CD4-positive, alpha-beta T cell (primary cell): ENCODE measurements at regions not wholly inside any gene's neighbourhood (a gene's known extent, or its start where the extent isn't known, plus 50 kb on each side); places are given as distances from the start of the nearest gene placed in this dataset.

ENCODE experiments used
- ATAC-seq: fragments of 200-7000 bp; cut with Tn5 transposase; one replicate; pipeline ENCODE4 v1.10.0; 2022; ENCODE audit warnings: mild to moderate bottlenecking; ENCODE audit not compliant: poor library complexity
- CTCF ChIA-PET: fragments of 350-600 bp; sonication (Branson Sonifier 250); formaldehyde crosslinking; loops from one replicate; lab custom pipeline; 2021; ENCODE audit warnings: antibody characterized with exemption, inconsistent platforms; lab: Charles Lee
- POLR2A ChIA-PET: fragments of 350-600 bp; sonication (Branson Sonifier 250); formaldehyde crosslinking; loops from one replicate; lab custom pipeline; 2021; ENCODE audit warnings: antibody characterized with exemption, inconsistent platforms; lab: Charles Lee
- DNase-seq, 14 experiments: peaks; one replicate each; pipeline ENCODE4 v3.0.0-alpha.2; 2013 to 2020; ENCODE audit warnings: mixed read lengths in 2 of 14
- H3K27ac ChIP-seq, 2 donors: one replicate each; pipeline versions ENCODE4 v1.5.1 to v1.7.0; 2013; ENCODE audit warnings: low read length in 2 of 2, low read depth in 1 of 2, mild to moderate bottlenecking in 1 of 2
- H3K27me3 ChIP-seq, 2 experiments: 1 replicate in 1 of 2; 2 replicates in 1 of 2; pipeline versions ENCODE4 v1.6.1 to v1.7.0; 2013; ENCODE audit warnings: low read length in 2 of 2, control low read depth in 1 of 2, mild to moderate bottlenecking in 1 of 2, moderate library complexity in 1 of 2; ENCODE audit not compliant: insufficient read depth in 2 of 2, control insufficient read depth in 1 of 2
- H3K36me3 ChIP-seq: one replicate; pipeline ENCODE4 v1.6.1; 2013; ENCODE audit warnings: low read length, control low read depth; ENCODE audit not compliant: insufficient read depth
- H3K4me1 ChIP-seq: one replicate; pipeline ENCODE4 v1.6.1; 2013; ENCODE audit warnings: low read length, control low read depth; ENCODE audit not compliant: insufficient read depth
- H3K4me3 ChIP-seq: one replicate; pipeline ENCODE4 v1.5.1; 2013; ENCODE audit warnings: mild to moderate bottlenecking, low read length, moderate library complexity
- H3K9me3 ChIP-seq, 2 experiments: 1 replicate in 1 of 2; 2 replicates in 1 of 2; pipeline versions ENCODE4 v1.6.1 to v1.7.0; 2013; ENCODE audit warnings: low read length in 2 of 2, mild to moderate bottlenecking in 2 of 2, control low read depth in 1 of 2, moderate library complexity in 1 of 2; ENCODE audit not compliant: control insufficient read depth in 1 of 2, insufficient read depth in 1 of 2
- H3K27ac Mint-ChIP-seq: one replicate; pipeline ENCODE4 v1.8.0; 2020; ENCODE audit warnings: mixed read lengths
- H3K27me3 Mint-ChIP-seq: one replicate; pipeline ENCODE4 v1.8.0; 2021; ENCODE audit warnings: mixed read lengths
- H3K36me3 Mint-ChIP-seq: one replicate; pipeline ENCODE4 v1.8.0; 2021; ENCODE audit warnings: low read depth, mixed read lengths
- H3K4me1 Mint-ChIP-seq: one replicate; pipeline ENCODE4 v1.8.0; 2021; ENCODE audit warnings: low read depth, mixed read lengths
- H3K4me3 Mint-ChIP-seq: one replicate; pipeline ENCODE4 v1.8.0; 2020; ENCODE audit warnings: mild to moderate bottlenecking, mixed read lengths
- H3K9me3 Mint-ChIP-seq: one replicate; pipeline ENCODE4 v1.8.0; 2020; ENCODE audit warnings: mixed read lengths
- intact Hi-C, 2 experiments: fragments of 100-400 bp; cut with DNase I in 1 of 2; cut with micrococcal nuclease in 1 of 2; formaldehyde crosslinking; loops; one replicate each; pipeline versions ENCODE4 v1.15.1 to v1.9.0; 2023 to 2025; cut with DNase I, micrococcal nuclease
- TF ChIP-seq, protein P1 (sequence below): fragments of 200-600 bp; IDR thresholded peaks from one replicate; pipeline ENCODE4 v1.8.0; 2022; ENCODE audit warnings: antibody characterized with exemption, mild to moderate bottlenecking

DNA sequence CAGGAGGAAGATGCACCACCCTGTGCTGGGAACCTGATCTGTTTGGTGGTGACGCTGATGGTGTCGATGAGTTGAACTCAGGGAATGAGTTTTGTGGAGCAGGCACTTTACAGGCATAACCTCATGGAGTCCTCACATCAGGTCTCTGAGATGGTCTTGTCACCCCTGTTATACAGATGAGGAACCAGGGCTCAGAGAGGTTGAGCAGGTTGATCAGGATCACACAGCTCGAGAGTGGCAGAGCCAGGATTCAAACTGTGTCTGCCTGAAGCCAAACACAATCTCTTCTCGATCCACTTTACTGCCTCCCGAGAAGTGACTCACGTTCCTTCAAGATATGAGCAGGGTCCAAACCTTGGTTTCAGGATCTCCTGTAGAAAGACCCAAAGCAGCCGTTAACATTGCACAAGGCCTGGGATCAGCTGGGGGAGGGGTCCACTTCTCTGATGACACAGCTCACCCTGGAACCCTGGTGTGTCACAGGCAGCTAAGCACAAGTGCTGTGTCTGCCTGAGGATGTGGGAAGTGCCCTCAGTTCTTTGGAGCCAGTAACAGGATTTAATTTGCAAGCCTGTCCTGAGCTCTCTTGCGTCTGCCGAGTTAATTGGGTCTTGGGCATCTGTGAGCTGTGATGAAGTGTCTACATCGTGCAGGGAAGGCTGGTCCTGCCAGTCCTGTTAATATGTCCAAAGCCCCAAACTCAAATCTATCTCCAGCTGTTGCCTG lies 65.4 kb upstream of the STUM start:
- Mint-ChIP-seq H3K4me3 (no peak overlapping the region), H3K27me3 (peaks cover 54% of the 10 kb centered on the region), H3K4me1 (peaks cover 23% of the 10 kb centered on the region), H3K27ac (no peak overlapping the region), H3K9me3 (no peaks in the 10 kb centered on the region), H3K36me3 (no peaks in the 10 kb centered on the region)
- Histone ChIP-seq H3K36me3 (no peaks in the 10 kb centered on the region), H3K27me3 (peaks cover 16% of the 10 kb centered on the region in 2 experiments), H3K4me3 (no peak overlapping the region), H3K27ac (no peak overlapping the region), H3K4me1 (peaks cover 9% of the 10 kb centered on the region), H3K9me3 (peaks cover 0 to 7% of the 10 kb centered on the region in 2 experiments)
- POLR2A ChIA-PET: interaction anchor here (0.6 kb wide), 1 partner anchor 57 kb away, joined by 3 read pairs; no protein-coding TSS in a partner anchor
- intact Hi-C loops: no loop called here
- DNase-seq (no peak), ATAC-seq (no peak)
- TF ChIP-seq, protein P1, sequence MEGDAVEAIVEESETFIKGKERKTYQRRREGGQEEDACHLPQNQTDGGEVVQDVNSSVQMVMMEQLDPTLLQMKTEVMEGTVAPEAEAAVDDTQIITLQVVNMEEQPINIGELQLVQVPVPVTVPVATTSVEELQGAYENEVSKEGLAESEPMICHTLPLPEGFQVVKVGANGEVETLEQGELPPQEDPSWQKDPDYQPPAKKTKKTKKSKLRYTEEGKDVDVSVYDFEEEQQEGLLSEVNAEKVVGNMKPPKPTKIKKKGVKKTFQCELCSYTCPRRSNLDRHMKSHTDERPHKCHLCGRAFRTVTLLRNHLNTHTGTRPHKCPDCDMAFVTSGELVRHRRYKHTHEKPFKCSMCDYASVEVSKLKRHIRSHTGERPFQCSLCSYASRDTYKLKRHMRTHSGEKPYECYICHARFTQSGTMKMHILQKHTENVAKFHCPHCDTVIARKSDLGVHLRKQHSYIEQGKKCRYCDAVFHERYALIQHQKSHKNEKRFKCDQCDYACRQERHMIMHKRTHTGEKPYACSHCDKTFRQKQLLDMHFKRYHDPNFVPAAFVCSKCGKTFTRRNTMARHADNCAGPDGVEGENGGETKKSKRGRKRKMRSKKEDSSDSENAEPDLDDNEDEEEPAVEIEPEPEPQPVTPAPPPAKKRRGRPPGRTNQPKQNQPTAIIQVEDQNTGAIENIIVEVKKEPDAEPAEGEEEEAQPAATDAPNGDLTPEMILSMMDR: no peak
- CTCF ChIA-PET: no interaction called here

DNA sequence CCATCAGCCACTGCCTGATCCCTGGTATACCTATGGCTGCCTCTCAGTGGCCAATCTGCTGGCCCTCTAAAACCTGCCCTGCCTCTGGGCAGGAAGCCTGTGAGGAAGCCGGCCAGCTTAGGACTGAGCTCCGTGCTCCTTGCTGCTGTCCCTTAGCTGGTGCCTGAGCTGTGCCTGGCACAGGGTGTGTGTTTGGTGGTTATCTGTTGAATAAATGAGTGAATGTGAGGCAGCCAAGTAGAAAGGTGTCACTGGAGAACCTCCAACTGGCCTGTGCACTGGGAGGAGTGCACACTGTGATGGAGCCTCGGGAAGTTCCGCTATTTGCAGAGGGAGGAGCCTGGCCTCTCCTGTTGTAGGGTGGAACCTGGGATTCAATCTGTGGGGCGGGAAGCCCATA lies 63.4 kb upstream of the STUM start:
- ATAC-seq: no peak
- Mint-ChIP-seq H3K27ac (no peak overlapping the region), H3K9me3 (no peaks in the 10 kb centered on the region), H3K4me1 (peaks cover 23% of the 10 kb centered on the region), H3K4me3 (no peak overlapping the region), H3K36me3 (no peaks in the 10 kb centered on the region), H3K27me3 (peaks cover 69% of the 10 kb centered on the region)
- Histone ChIP-seq H3K36me3 (no peaks in the 10 kb centered on the region), H3K4me3 (no peak overlapping the region), H3K9me3 (peaks cover 0 to 7% of the 10 kb centered on the region in 2 experiments), H3K27me3 (peaks cover 16% of the 10 kb centered on the region in 2 experiments), H3K27ac (no peak overlapping the region), H3K4me1 (peaks cover 9% of the 10 kb centered on the region)
- DNase-seq: no peak
- intact Hi-C loops: no loop called here
- CTCF ChIA-PET: no interaction called here
- TF ChIP-seq, protein P1: no peak
- POLR2A ChIA-PET: no interaction called here

DNA sequence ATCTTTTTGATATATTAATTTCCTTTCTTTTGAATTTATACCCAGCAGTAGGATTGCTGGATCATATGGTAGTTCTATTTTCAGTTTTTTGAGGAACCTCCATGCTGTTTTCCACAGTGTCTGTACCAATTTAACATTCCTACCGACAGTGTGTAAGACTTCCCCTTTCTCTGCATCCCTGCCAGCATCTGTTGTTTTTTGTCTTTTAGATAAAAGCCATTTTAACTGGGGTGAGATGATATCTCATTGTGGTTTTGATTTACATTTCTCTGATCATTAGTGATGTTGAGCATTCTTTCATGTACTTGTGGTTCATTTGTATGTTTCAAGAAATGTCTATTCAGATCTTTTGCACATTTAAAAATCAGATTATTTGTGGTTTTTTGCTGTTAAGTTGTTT lies 62.4 kb upstream of the STUM start:
- peak in 3 of 14 experiments; percentile 22 to 53 (median 43) for DNase-seq
- Mint-ChIP-seq H3K27ac (no peak overlapping the region), H3K36me3 (no peaks in the 10 kb centered on the region), H3K4me1 (peaks cover 23% of the 10 kb centered on the region), H3K4me3 (no peak overlapping the region), H3K9me3 (no peaks in the 10 kb centered on the region), H3K27me3 (peaks cover 73% of the 10 kb centered on the region)
- Histone ChIP-seq H3K4me3 (no peak overlapping the region), H3K27ac (no peak overlapping the region), H3K36me3 (no peaks in the 10 kb centered on the region), H3K9me3 (peaks cover 0 to 7% of the 10 kb centered on the region in 2 experiments), H3K4me1 (peaks cover 9% of the 10 kb centered on the region), H3K27me3 (peaks cover 16% of the 10 kb centered on the region in 2 experiments)
- TF ChIP-seq, protein P1: no peak
- POLR2A ChIA-PET: no interaction called here
- CTCF ChIA-PET: no interaction called here
- intact Hi-C loops: no loop called here
- peak; percentile 73 for ATAC-seq
